Upper lobe of left lung (tissue), 4 donors: ENCODE measurements at regions not wholly inside any gene's neighbourhood (a gene's known extent, or its start where the extent isn't known, plus 50 kb on each side); places are given as distances from the start of the nearest gene placed in this dataset.

ENCODE experiments used
- POLR2A ChIP-seq, 4 donors: fragments of 450-650 bp; IDR thresholded peaks; one replicate each; pipeline ENCODE4 v1.5.1; 2016 to 2017; ENCODE audit warnings: antibody characterized with exemption in 4 of 4, mild to moderate bottlenecking in 2 of 4
- POLR2AphosphoS5 ChIP-seq, 2 donors: sonication (generic); formaldehyde crosslinking; IDR thresholded peaks; one replicate each; pipeline ENCODE4 v1.5.1; 2017; ENCODE audit warnings: antibody characterized with exemption in 2 of 2
- TF ChIP-seq, protein P1 (sequence below), 6 experiments: fragments of 450-650 bp in 4 of 6; fragments of 200-600 bp in 2 of 6; sonication (generic) in 2 of 6; IDR thresholded peaks; one replicate each; pipeline ENCODE4 v1.5.1; 2016 to 2019; ENCODE audit warnings: antibody characterized with exemption in 6 of 6

DNA sequence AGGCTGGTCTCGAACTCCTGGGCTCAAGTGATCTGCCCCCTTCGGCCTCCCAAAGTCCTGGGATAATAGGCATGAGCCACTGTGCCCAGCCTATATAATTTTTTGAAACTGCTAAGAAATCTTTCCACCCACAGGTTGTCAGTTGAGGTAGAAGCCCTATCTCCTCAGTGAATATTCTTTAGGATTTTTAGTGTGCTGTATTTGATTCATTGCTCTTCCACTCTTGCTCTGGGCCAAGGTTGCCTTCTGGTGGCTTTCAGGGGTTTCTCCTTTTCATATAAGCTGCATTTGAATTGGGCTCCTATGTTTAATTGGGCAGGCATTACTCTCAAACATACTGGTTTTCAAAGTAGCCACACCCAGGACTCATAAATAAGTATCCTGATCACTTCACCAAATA is 931.2 kb downstream of the GATA3 start:
- TF ChIP-seq, protein P1, sequence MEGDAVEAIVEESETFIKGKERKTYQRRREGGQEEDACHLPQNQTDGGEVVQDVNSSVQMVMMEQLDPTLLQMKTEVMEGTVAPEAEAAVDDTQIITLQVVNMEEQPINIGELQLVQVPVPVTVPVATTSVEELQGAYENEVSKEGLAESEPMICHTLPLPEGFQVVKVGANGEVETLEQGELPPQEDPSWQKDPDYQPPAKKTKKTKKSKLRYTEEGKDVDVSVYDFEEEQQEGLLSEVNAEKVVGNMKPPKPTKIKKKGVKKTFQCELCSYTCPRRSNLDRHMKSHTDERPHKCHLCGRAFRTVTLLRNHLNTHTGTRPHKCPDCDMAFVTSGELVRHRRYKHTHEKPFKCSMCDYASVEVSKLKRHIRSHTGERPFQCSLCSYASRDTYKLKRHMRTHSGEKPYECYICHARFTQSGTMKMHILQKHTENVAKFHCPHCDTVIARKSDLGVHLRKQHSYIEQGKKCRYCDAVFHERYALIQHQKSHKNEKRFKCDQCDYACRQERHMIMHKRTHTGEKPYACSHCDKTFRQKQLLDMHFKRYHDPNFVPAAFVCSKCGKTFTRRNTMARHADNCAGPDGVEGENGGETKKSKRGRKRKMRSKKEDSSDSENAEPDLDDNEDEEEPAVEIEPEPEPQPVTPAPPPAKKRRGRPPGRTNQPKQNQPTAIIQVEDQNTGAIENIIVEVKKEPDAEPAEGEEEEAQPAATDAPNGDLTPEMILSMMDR (IDR thresholded peaks at IDR 0.05): no peak
- no peak for TF ChIP-seq POLR2A (IDR thresholded peaks at IDR 0.05)
- no peak for TF ChIP-seq POLR2AphosphoS5 (IDR thresholded peaks at IDR 0.05)
